IMR-90 (cell line): ENCODE measurements at regions not wholly inside any gene's neighbourhood (a gene's known extent, or its start where the extent isn't known, plus 50 kb on each side); places are given as distances from the start of the nearest gene placed in this dataset.

Experiments used
- ATAC-seq: fragments of 200-7000 bp; cut with Tn5 transposase; 2 replicates; pipeline ENCODE4 v1.9.1; 2020; ENCODE audit warnings: low read depth, mild to moderate bottlenecking, moderate library complexity
- BruUV-seq: library from RNA; stranded (reverse); fragments of 400-500 nt; replicated peaks from 2 replicates; lab custom pipeline; 2021; lab: Mats Ljungman, UMichigan
- CTCF ChIA-PET: fragments of 300-600 bp; formaldehyde crosslinking; extraction: SDS; loops from one replicate; lab custom pipeline; 2021; ENCODE audit warnings: antibody characterized with exemption; lab: Yijun Ruan, JAX
- POLR2A ChIA-PET: fragments of 300-600 bp; sonication (Branson Sonifier 250); formaldehyde crosslinking; loops from one replicate; lab custom pipeline; 2022; ENCODE audit warnings: antibody characterized with exemption; ENCODE audit not compliant: unreplicated experiment; lab: Charles Lee
- DNase-seq: peaks from one replicate; pipeline ENCODE4 v3.0.0; 2013
- H2AFZ ChIP-seq: replicated peaks from 2 replicates; pipeline ENCODE3; 2013; ENCODE audit warnings: low read length, mild to moderate bottlenecking; ENCODE audit not compliant: poor library complexity
- H2AK5ac ChIP-seq: 2 replicates; pipeline ENCODE4 v1.6.1; 2013; ENCODE audit warnings: low read depth, low read length, inconsistent platforms
- H2AK9ac ChIP-seq: replicated peaks from 2 replicates; pipeline ENCODE3; 2013; ENCODE audit warnings: mild to moderate bottlenecking, low read depth, low read length, moderate library complexity; ENCODE audit not compliant: poor library complexity
- H2BK120ac ChIP-seq: 2 replicates; pipeline ENCODE4 v1.6.1; 2013; ENCODE audit warnings: low read depth, low read length, inconsistent platforms
- H2BK15ac ChIP-seq: 3 replicates; pipeline ENCODE4 v1.6.1; 2013; ENCODE audit warnings: low read depth, low read length, inconsistent platforms
- H2BK20ac ChIP-seq: 2 replicates; pipeline ENCODE4 v1.6.1; 2013; ENCODE audit warnings: low read depth, mild to moderate bottlenecking, inconsistent platforms, low read length, moderate library complexity
- H2BK5ac ChIP-seq: 2 replicates; pipeline ENCODE4 v1.6.1; 2013; ENCODE audit warnings: mild to moderate bottlenecking, low read depth, low read length, inconsistent platforms; ENCODE audit not compliant: poor library complexity, severe bottlenecking
- H3K14ac ChIP-seq: replicated peaks from 2 replicates; pipeline ENCODE4 v1.6.1; 2013; ENCODE audit warnings: low read depth, low read length, inconsistent platforms
- H3K18ac ChIP-seq: 2 replicates; pipeline ENCODE4 v1.6.1; 2013; ENCODE audit warnings: low read depth, low read length, control low read depth
- H3K23ac ChIP-seq: 2 replicates; pipeline ENCODE4 v1.6.1; 2013; ENCODE audit warnings: low read depth, low read length, inconsistent platforms
- H3K27ac ChIP-seq: 2 replicates; pipeline ENCODE4 v1.5.1; 2013; ENCODE audit warnings: mild to moderate bottlenecking, control low read depth, low read length; ENCODE audit not compliant: insufficient read depth
- H3K27me3 ChIP-seq: 2 replicates; pipeline ENCODE4 v1.6.1; 2013; ENCODE audit warnings: low read length; ENCODE audit not compliant: control insufficient read depth, insufficient read depth
- H3K36me3 ChIP-seq: 2 replicates; pipeline ENCODE4 v1.6.1; 2013; ENCODE audit warnings: low read length, mixed read lengths; ENCODE audit not compliant: control insufficient read depth, insufficient read depth
- H3K4ac ChIP-seq: 2 replicates; pipeline ENCODE4 v1.6.1; 2013; ENCODE audit warnings: low read depth, low read length, inconsistent platforms
- H3K4me1 ChIP-seq: 2 replicates; pipeline ENCODE4 v1.6.1; 2013; ENCODE audit warnings: low read length, mixed read lengths; ENCODE audit not compliant: control insufficient read depth, insufficient read depth
- H3K4me2 ChIP-seq: 2 replicates; pipeline ENCODE4 v1.6.1; 2013; ENCODE audit warnings: low read depth, mild to moderate bottlenecking, control low read depth, low read length, moderate library complexity
- H3K4me3 ChIP-seq: 2 replicates; pipeline ENCODE4 v1.5.1; 2013; ENCODE audit warnings: low read depth, mild to moderate bottlenecking, control low read depth, low read length, moderate library complexity; ENCODE audit not compliant: insufficient read depth
- H3K56ac ChIP-seq: 2 replicates; pipeline ENCODE4 v1.6.1; 2013; ENCODE audit warnings: low read length, inconsistent platforms; ENCODE audit not compliant: insufficient read depth; ENCODE audit errors: extremely low read depth
- H3K79me1 ChIP-seq, 2 experiments: 2 replicates each; pipeline ENCODE4 v1.6.1; 2013; ENCODE audit warnings: low read length in 2 of 2, inconsistent platforms in 1 of 2, low read depth in 1 of 2
- H3K9ac ChIP-seq: 2 replicates; pipeline ENCODE4 v1.6.1; 2013; ENCODE audit warnings: low read depth, low read length, control low read depth
- H3K9me1 ChIP-seq: 2 replicates; pipeline ENCODE4 v1.6.1; 2013; ENCODE audit warnings: low read length, inconsistent platforms; ENCODE audit not compliant: insufficient read depth
- H3K9me3 ChIP-seq: 2 replicates; pipeline ENCODE4 v1.6.1; 2013; ENCODE audit warnings: low read length; ENCODE audit not compliant: control insufficient read depth, insufficient read depth
- H4K20me1 ChIP-seq: 2 replicates; pipeline ENCODE4 v1.6.1; 2013; ENCODE audit warnings: low read length, inconsistent platforms; ENCODE audit not compliant: insufficient read depth
- H4K5ac ChIP-seq: 2 replicates; pipeline ENCODE4 v1.6.1; 2013; ENCODE audit warnings: mild to moderate bottlenecking, low read depth, low read length, control low read depth
- H4K8ac ChIP-seq, 2 experiments: 2 replicates each; pipeline ENCODE4 v1.6.1; 2013; ENCODE audit warnings: low read depth in 2 of 2, low read length in 2 of 2, control low read depth in 1 of 2, inconsistent platforms in 1 of 2
- H4K91ac ChIP-seq: 2 replicates; pipeline ENCODE4 v1.6.1; 2013; ENCODE audit warnings: low read depth, low read length, inconsistent platforms; ENCODE audit not compliant: insufficient read depth
- BHLHE40 ChIP-seq: fragments of 150-350 bp; IDR thresholded peaks from 2 replicates; pipeline ENCODE4 v1.6.1; 2016; ENCODE audit warnings: mild to moderate bottlenecking, low read depth, low read length
- CEBPB ChIP-seq: IDR thresholded peaks from 2 replicates; pipeline ENCODE4 v1.6.1; 2012; ENCODE audit warnings: low read depth, low read length, improper control_type of control experiment
- CHD1 ChIP-seq: IDR thresholded peaks from 2 replicates; pipeline ENCODE4 v1.6.1; 2012; ENCODE audit warnings: low read depth, low read length, improper control_type of control experiment
- CTCF ChIP-seq: conservative IDR thresholded peaks from 2 replicates; pipeline ENCODE4 v1.5.1; 2012; ENCODE audit warnings: mild to moderate bottlenecking, low read depth, low read length, improper control_type of control experiment
- FOS ChIP-seq: fragments of 150-350 bp; IDR thresholded peaks from 2 replicates; pipeline ENCODE4 v1.6.1; 2016; ENCODE audit warnings: low read depth, low read length
- MAFK ChIP-seq: IDR thresholded peaks from 2 replicates; pipeline ENCODE4 v1.6.1; 2012; ENCODE audit warnings: low read depth, low read length, improper control_type of control experiment
- MAZ ChIP-seq: IDR thresholded peaks from 2 replicates; pipeline ENCODE4 v1.6.1; 2012; ENCODE audit warnings: low read depth, mild to moderate bottlenecking, low read length, improper control_type of control experiment, moderate library complexity, borderline replicate concordance
- MXI1 ChIP-seq: IDR thresholded peaks from 2 replicates; pipeline ENCODE4 v1.6.1; 2012; ENCODE audit warnings: low read depth, mild to moderate bottlenecking, low read length, moderate library complexity, borderline replicate concordance
- NFE2L2 ChIP-seq: fragments of 150-350 bp; IDR thresholded peaks from 2 replicates; pipeline ENCODE4 v1.6.1; 2016; ENCODE audit warnings: low read depth, mild to moderate bottlenecking, low read length
- POLR2A ChIP-seq: IDR thresholded peaks from 2 replicates; pipeline ENCODE4 v1.6.1; 2012; ENCODE audit warnings: mild to moderate bottlenecking, low read depth, low read length
- RCOR1 ChIP-seq: IDR thresholded peaks from 2 replicates; pipeline ENCODE4 v1.6.1; 2012; ENCODE audit warnings: mild to moderate bottlenecking, low read length, improper control_type of control experiment; ENCODE audit not compliant: insufficient replicate concordance
- RFX5 ChIP-seq: IDR thresholded peaks from 2 replicates; pipeline ENCODE4 v1.8.0; 2012; ENCODE audit warnings: low read depth, mild to moderate bottlenecking, low read length, moderate library complexity
- SMC3 ChIP-seq: fragments of 150-350 bp; IDR thresholded peaks from 2 replicates; pipeline ENCODE4 v1.6.1; 2016; ENCODE audit warnings: low read depth, mild to moderate bottlenecking, antibody characterized with exemption, low read length, moderate library complexity
- dilution Hi-C: fragments of 300-500 bp; cut with HindIII; formaldehyde crosslinking; loops from one replicate; pipeline ENCODE4 v1.14.3; 2018; ENCODE audit warnings: low sequenced_read_pairs; ENCODE audit not compliant: unreplicated experiment
- in situ Hi-C: fragments of 300-500 bp; cut with MboI; formaldehyde crosslinking; loops from 3 replicates; pipeline ENCODE4 v1.14.3; 2019; ENCODE audit warnings: low sequenced_read_pairs, inconsistent platforms, mixed read lengths
- intact Hi-C: fragments of 100-400 bp; cut with micrococcal nuclease; formaldehyde crosslinking; loops from 2 replicates; pipeline ENCODE4 v1.10.0; 2022
- TF ChIP-seq, protein P1 (sequence below): fragments of 150-350 bp; IDR thresholded peaks from 2 replicates; pipeline ENCODE4 v1.6.1; 2017; ENCODE audit warnings: mild to moderate bottlenecking, antibody characterized with exemption, low read length, low read depth
- TF ChIP-seq, protein P2 (sequence below): fragments of 150-350 bp; IDR thresholded peaks from 2 replicates; pipeline ENCODE4 v1.6.1; 2016; ENCODE audit warnings: low read depth, mild to moderate bottlenecking, low read length, moderate library complexity, borderline replicate concordance

DNA sequence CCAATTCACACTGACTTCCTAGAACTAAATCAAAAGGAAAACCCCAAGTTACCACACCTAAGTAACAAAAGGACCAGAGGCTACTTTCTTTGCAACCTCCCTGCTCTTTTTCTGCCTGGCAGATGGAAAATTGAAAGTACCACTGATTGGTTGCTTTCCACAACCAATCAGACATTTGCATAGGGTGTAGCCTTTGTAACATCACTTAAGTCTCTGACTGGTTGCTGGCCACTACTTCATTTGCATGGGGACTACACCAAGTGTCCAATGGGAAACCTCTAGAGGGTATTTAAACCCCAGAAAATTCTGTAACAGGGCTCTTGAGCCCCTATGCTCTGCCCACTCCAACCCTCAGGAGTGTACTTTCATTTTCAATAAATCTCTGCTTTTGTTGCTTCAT lies 365.0 kb downstream of the LTN1 start:
- Histone ChIP-seq H3K27me3 (no peaks in the 10 kb centered on the region), H3K14ac (no peak overlapping the region; the same call in 1 of the 2 replicates), H3K4me2 (no peak overlapping the region), H3K79me1 (no peaks in the 10 kb centered on the region; a peak in 1 of 4 replicates), H4K20me1 (no peaks in the 10 kb centered on the region), H2AK5ac (no peak overlapping the region), H4K5ac (no peak overlapping the region; the same call in 1 of the 2 replicates), H4K8ac (peak overlapping the region in 1 of 2 experiments; percentile 50; a peak in 1 of 4 replicates), H3K9ac (no peak overlapping the region), H4K91ac (no peak overlapping the region), H3K4me1 (no peaks in the 10 kb centered on the region; the same call in none of the 2 replicates), H3K9me3 (0 out of 2 replicates have a peak, but pooled peaks cover 2% of the 10 kb centered on the region), H3K4ac (no peak overlapping the region), H2BK20ac (no peak overlapping the region), H3K56ac (no peak overlapping the region), H2BK120ac (no peak overlapping the region), H2AK9ac (no peak overlapping the region), H3K23ac (no peak overlapping the region), H2BK15ac (no peak overlapping the region), H3K36me3 (no peaks in the 10 kb centered on the region; the same call in 1 of the 2 replicates), H2BK5ac (no peak overlapping the region), H3K18ac (no peak overlapping the region), H2AFZ (no peak overlapping the region), H3K4me3 (no peak overlapping the region), H3K27ac (no peak overlapping the region), H3K9me1 (no peaks in the 10 kb centered on the region)
- in situ Hi-C loops = no loop called here
- dilution Hi-C loops = no loop called here
- POLR2A ChIA-PET = no interaction called here
- intact Hi-C loops = no loop called here
- BruUV-seq = no TSS peak
- CTCF ChIA-PET = no interaction called here
- ATAC-seq = no peak
- DNase-seq = no peak
- TF ChIP-seq SMC3 (no peak), RCOR1 (no peak), CTCF (no peak), CHD1 (no peak), CEBPB (no peak), FOS (no peak), MAZ (no peak), MXI1 (no peak), NFE2L2 (no peak), POLR2A (no peak), RFX5 (no peak), BHLHE40 (no peak), MAFK (no peak)
- TF ChIP-seq, protein P1, sequence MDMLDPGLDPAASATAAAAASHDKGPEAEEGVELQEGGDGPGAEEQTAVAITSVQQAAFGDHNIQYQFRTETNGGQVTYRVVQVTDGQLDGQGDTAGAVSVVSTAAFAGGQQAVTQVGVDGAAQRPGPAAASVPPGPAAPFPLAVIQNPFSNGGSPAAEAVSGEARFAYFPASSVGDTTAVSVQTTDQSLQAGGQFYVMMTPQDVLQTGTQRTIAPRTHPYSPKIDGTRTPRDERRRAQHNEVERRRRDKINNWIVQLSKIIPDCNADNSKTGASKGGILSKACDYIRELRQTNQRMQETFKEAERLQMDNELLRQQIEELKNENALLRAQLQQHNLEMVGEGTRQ = no peak
- TF ChIP-seq, protein P2, sequence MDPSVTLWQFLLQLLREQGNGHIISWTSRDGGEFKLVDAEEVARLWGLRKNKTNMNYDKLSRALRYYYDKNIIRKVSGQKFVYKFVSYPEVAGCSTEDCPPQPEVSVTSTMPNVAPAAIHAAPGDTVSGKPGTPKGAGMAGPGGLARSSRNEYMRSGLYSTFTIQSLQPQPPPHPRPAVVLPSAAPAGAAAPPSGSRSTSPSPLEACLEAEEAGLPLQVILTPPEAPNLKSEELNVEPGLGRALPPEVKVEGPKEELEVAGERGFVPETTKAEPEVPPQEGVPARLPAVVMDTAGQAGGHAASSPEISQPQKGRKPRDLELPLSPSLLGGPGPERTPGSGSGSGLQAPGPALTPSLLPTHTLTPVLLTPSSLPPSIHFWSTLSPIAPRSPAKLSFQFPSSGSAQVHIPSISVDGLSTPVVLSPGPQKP = no peak
